HG03469 (cell line): ENCODE measurements at regions not wholly inside any gene's neighbourhood (a gene's known extent, or its start where the extent isn't known, plus 50 kb on each side); places are given as distances from the start of the nearest gene placed in this dataset.
A peak's percentile ranks its signal among the peaks of the same experiment; 100 is the strongest.
"Not testable (repeated sequence)": the region's sequence is repeated elsewhere in the genome, so short reads cannot be mapped to it uniquely, and the experiment has no call there.

Experiments used
- ATAC-seq: cut with Tn5 transposase; IDR thresholded peaks from one replicate; pipeline ENCODE4 v1.9.1; 2021; ENCODE audit warnings: mild to moderate bottlenecking, moderate library complexity, moderate number of reproducible peaks; ENCODE audit not compliant: unreplicated experiment

GRCh38 chr5:117679046-117679445, 1104.4 kb upstream of the SEMA6A start:
- no peak for ATAC-seq

- ATAC-seq = no peak
Observed at GRCh38 chr5:117675646-117676045, 1101.0 kb upstream of the SEMA6A start.

GRCh38 chr5:117671551-117671950, 1096.9 kb upstream of the SEMA6A start:
- ATAC-seq = no peak

- ATAC-seq = no peak
Observed at GRCh38 chr5:117667105-117667504, 1092.5 kb upstream of the SEMA6A start.

- ATAC-seq = no peak
Observed at GRCh38 chr5:117665121-117665520, 1090.5 kb upstream of the SEMA6A start.

GRCh38 chr5:117662361-117662760, 1087.7 kb upstream of the SEMA6A start:
- ATAC-seq = no peak

- no peak for ATAC-seq
Observed at GRCh38 chr5:117657541-117657940, 1082.9 kb upstream of the SEMA6A start.

- no peak for ATAC-seq
Observed at GRCh38 chr5:117652958-117653280, 1078.3 kb upstream of the SEMA6A start.

- no peak for ATAC-seq
Observed at GRCh38 chr5:117652036-117652957, 1077.7 kb upstream of the SEMA6A start.

GRCh38 chr5:117649821-117650220, 1075.2 kb upstream of the SEMA6A start:
- ATAC-seq = no peak

- no peak for ATAC-seq
Observed at GRCh38 chr5:117645400-117645799, 1070.8 kb upstream of the SEMA6A start.

- no peak for ATAC-seq
Observed at GRCh38 chr5:117638581-117638980, 1064.0 kb upstream of the SEMA6A start.

- ATAC-seq = no peak
Observed at GRCh38 chr5:117633093-117633492, 1058.5 kb upstream of the SEMA6A start.

GRCh38 chr5:117624201-117624600, 1049.6 kb upstream of the SEMA6A start:
- no peak for ATAC-seq

- no peak for ATAC-seq
Observed at GRCh38 chr5:117623042-117623805, 1048.6 kb upstream of the SEMA6A start.

- ATAC-seq = no peak
Observed at GRCh38 chr5:117621921-117622320, 1047.3 kb upstream of the SEMA6A start.

GRCh38 chr5:117615226-117615625, 1040.6 kb upstream of the SEMA6A start:
- no peak for ATAC-seq

GRCh38 chr5:117614408-117614807, 1039.8 kb upstream of the SEMA6A start:
- ATAC-seq = no peak

GRCh38 chr5:117604845-117605244, 1030.2 kb upstream of the SEMA6A start:
- no peak for ATAC-seq

- not testable (repeated sequence) for ATAC-seq
Observed at GRCh38 chr5:117599811-117600210, 1025.2 kb upstream of the SEMA6A start.

GRCh38 chr5:117594166-117594565, 1019.5 kb upstream of the SEMA6A start:
- ATAC-seq = no peak

- peak; percentile 64 for ATAC-seq
Observed at GRCh38 chr5:117590944-117591343, 1016.3 kb upstream of the SEMA6A start.
